Tibial artery (tissue), 4 donors: ENCODE measurements at regions not wholly inside any gene's neighbourhood (a gene's known extent, or its start where the extent isn't known, plus 50 kb on each side); places are given as distances from the start of the nearest gene placed in this dataset.
"Not testable (repeated sequence)": the region's sequence is repeated elsewhere in the genome, so short reads cannot be mapped to it uniquely, and the experiment has no call there.

Experiments used
- DNase-seq, 2 donors: peaks; one replicate each; pipeline ENCODE4 v3.0.0-alpha.2; 2019
- H3K27ac ChIP-seq, 2 donors: fragments of 200-600 bp; sonication (generic) in 1 of 2; 1 replicate in 1 of 2; 2 replicates in 1 of 2; pipeline ENCODE4 v1.5.1; 2018 to 2019; ENCODE audit warnings: mild to moderate bottlenecking in 1 of 2
- H3K27me3 ChIP-seq, 2 donors: fragments of 200-600 bp; sonication (generic) in 1 of 2; one replicate each; pipeline versions ENCODE4 v1.5.1 to v1.6.0; 2016 to 2019
- H3K36me3 ChIP-seq, 3 donors: fragments of 200-600 bp; sonication (generic) in 2 of 3; one replicate each; pipeline ENCODE4 v1.5.1; 2016 to 2019; ENCODE audit warnings: mild to moderate bottlenecking in 2 of 3
- H3K4me1 ChIP-seq, 4 donors: fragments of 200-600 bp; sonication (generic) in 2 of 4; 1 replicate in 3 of 4; 2 replicates in 1 of 4; pipeline ENCODE4 v1.5.1; 2016 to 2019
- H3K4me3 ChIP-seq, 2 donors: fragments of 200-600 bp; sonication (generic) in 1 of 2; 1 replicate in 1 of 2; 2 replicates in 1 of 2; pipeline ENCODE4 v1.5.1; 2018 to 2019; ENCODE audit warnings: mild to moderate bottlenecking in 2 of 2
- H3K9me3 ChIP-seq, 3 donors: fragments of 200-600 bp; sonication (generic) in 1 of 3; one replicate each; pipeline ENCODE4 v1.5.1; 2016 to 2019
- CTCF ChIP-seq, 2 experiments: fragments of 200-600 bp in 1 of 2; fragments of 450-650 bp in 1 of 2; IDR thresholded peaks; one replicate each; pipeline ENCODE4 v1.5.1; 2017 to 2019; ENCODE audit warnings: antibody characterized with exemption in 2 of 2, mild to moderate bottlenecking in 1 of 2, moderate library complexity in 1 of 2
- intact Hi-C: fragments of 100-400 bp; cut with DNase I; formaldehyde crosslinking; loops from one replicate; pipeline ENCODE4 v1.15.0; 2023; ENCODE audit warnings: low total_unique reads

- intact Hi-C loops: no loop called here
Measured at GRCh38 chrY:19006234-19006633, 232.7 kb upstream of the HSFY2 start.

GRCh38 chrY:19005579-19005978 is 232.0 kb upstream of the HSFY2 start:
- no peak for TF ChIP-seq CTCF (IDR thresholded peaks at IDR 0.05)
- Histone ChIP-seq H3K36me3 (no peaks in the 10 kb centered on the region), H3K4me1 (no peaks in the 10 kb centered on the region), H3K27me3 (no peaks in the 10 kb centered on the region), H3K9me3 (no peaks in the 10 kb centered on the region), H3K27ac (no peak overlapping the region), H3K4me3 (no peak overlapping the region)
- DNase-seq: no peak
- intact Hi-C loops: no loop called here

More at GRCh38 chrY:19006234-19006633, 232.7 kb upstream of the HSFY2 start:
- Histone ChIP-seq H3K36me3 (no peaks in the 10 kb centered on the region), H3K4me1 (no peaks in the 10 kb centered on the region), H3K27ac (no peak overlapping the region), H3K27me3 (no peaks in the 10 kb centered on the region), H3K4me3 (no peak overlapping the region), H3K9me3 (no peaks in the 10 kb centered on the region)
- DNase-seq: no peak
- TF ChIP-seq CTCF (IDR thresholded peaks at IDR 0.05): no peak

GRCh38 chrY:18997635-18998240 is 224.2 kb upstream of the HSFY2 start:
- no peak for TF ChIP-seq CTCF (IDR thresholded peaks at IDR 0.05)
- no peak overlapping the region for H3K4me3 ChIP-seq
- no peak for DNase-seq
- no peaks in the 10 kb centered on the region for H3K4me1 ChIP-seq
- H3K27ac ChIP-seq: no peak overlapping the region
- intact Hi-C loops: no loop called here
- H3K36me3 ChIP-seq: no peaks in the 10 kb centered on the region
- no peaks in the 10 kb centered on the region for H3K27me3 ChIP-seq
- H3K9me3 ChIP-seq: no peaks in the 10 kb centered on the region

- Histone ChIP-seq H3K27me3 (no peaks in the 10 kb centered on the region), H3K36me3 (no peaks in the 10 kb centered on the region), H3K4me3 (no peak overlapping the region), H3K4me1 (no peaks in the 10 kb centered on the region), H3K9me3 (no peaks in the 10 kb centered on the region), H3K27ac (no peak overlapping the region)
- no peak for TF ChIP-seq CTCF (IDR thresholded peaks at IDR 0.05)
- no peak for DNase-seq
- intact Hi-C loops: no loop called here
Measured at GRCh38 chrY:18993480-18993879, 219.9 kb upstream of the HSFY2 start.

- intact Hi-C loops, H3K4me1 ChIP-seq, DNase-seq: not testable (repeated sequence)
Measured at GRCh38 chrY:18992684-18993083, 219.1 kb upstream of the HSFY2 start.

GRCh38 chrY:18989356-18989755 is 215.8 kb upstream of the HSFY2 start:
- intact Hi-C loops: no loop called here

More at GRCh38 chrY:18992684-18993083, 219.1 kb upstream of the HSFY2 start:
- H3K27me3 ChIP-seq, H3K9me3 ChIP-seq, H3K36me3 ChIP-seq, H3K4me3 ChIP-seq, H3K27ac ChIP-seq: not testable (repeated sequence)

More at GRCh38 chrY:18989356-18989755, 215.8 kb upstream of the HSFY2 start:
- H3K4me3 ChIP-seq: no peak overlapping the region
- H3K27me3 ChIP-seq: no peaks in the 10 kb centered on the region
- DNase-seq: no peak
- H3K36me3 ChIP-seq: no peaks in the 10 kb centered on the region
- no peaks in the 10 kb centered on the region for H3K4me1 ChIP-seq
- TF ChIP-seq CTCF (IDR thresholded peaks at IDR 0.05): no peak
- no peaks in the 10 kb centered on the region for H3K9me3 ChIP-seq
- H3K27ac ChIP-seq: no peak overlapping the region
